ENCODE measurements at regions not wholly inside any gene's neighbourhood (a gene's known extent, or its start where the extent isn't known, plus 50 kb on each side); places are given as distances from the start of the nearest gene placed in this dataset.

DNA sequence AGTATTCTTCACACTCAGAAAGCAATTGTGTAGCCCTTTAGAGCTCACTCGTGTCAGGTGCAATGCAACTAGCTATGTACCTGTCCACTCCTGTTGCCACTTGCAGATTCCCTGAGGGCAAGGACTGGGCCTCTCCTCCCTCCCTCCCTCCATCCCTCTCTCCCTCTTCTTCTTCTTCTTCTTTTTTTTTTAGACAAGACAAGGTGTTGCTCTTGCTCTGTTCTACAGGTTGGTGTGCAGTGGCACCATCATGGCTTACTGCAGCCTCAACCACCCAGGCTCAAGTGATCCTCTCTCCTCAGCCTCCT, 119.7 kb downstream of the ACKR3 start:
- intact Hi-C loops (cut with DNase I, micrococcal nuclease): no loop called here
- no peak for ATAC-seq
- H3K9me3 ChIP-seq: no peaks in the 10 kb centered on the region
- H3K4me3 ChIP-seq: no peak overlapping the region
- DNase-seq: no peak
- H3K36me3 ChIP-seq (ENCODE audit: low read depth): no peaks in the 10 kb centered on the region
- TF ChIP-seq, protein P1, sequence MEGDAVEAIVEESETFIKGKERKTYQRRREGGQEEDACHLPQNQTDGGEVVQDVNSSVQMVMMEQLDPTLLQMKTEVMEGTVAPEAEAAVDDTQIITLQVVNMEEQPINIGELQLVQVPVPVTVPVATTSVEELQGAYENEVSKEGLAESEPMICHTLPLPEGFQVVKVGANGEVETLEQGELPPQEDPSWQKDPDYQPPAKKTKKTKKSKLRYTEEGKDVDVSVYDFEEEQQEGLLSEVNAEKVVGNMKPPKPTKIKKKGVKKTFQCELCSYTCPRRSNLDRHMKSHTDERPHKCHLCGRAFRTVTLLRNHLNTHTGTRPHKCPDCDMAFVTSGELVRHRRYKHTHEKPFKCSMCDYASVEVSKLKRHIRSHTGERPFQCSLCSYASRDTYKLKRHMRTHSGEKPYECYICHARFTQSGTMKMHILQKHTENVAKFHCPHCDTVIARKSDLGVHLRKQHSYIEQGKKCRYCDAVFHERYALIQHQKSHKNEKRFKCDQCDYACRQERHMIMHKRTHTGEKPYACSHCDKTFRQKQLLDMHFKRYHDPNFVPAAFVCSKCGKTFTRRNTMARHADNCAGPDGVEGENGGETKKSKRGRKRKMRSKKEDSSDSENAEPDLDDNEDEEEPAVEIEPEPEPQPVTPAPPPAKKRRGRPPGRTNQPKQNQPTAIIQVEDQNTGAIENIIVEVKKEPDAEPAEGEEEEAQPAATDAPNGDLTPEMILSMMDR (IDR thresholded peaks at IDR 0.05): no peak
- no peaks in the 10 kb centered on the region for H3K4me1 ChIP-seq (ENCODE audit: low read depth)

DNA sequence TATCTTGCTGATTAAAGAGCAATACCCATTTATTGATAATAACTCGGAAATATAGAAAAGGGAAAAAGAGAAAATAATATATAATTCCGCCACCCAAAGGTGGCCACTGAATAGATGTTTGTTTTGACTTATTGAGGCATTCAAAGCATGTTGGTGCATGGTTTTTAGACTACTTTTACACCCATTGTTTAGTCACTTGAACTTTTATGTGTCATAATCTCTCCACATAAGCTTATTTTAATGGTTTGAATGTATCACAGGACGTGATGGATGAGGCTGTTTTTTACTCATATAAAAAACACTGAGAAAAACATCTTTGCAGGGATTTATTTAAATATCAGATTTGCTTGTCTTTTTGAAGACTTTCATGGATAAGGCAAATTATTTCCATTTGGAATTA, 120.4 kb downstream of the ACKR3 start:
- ATAC-seq (no peak), DNase-seq (no peak)
- Histone ChIP-seq H3K36me3 (ENCODE audit: low read depth) (no peaks in the 10 kb centered on the region), H3K9me3 (no peaks in the 10 kb centered on the region), H3K4me1 (ENCODE audit: low read depth) (no peaks in the 10 kb centered on the region), H3K4me3 (no peak overlapping the region)
- TF ChIP-seq, protein P1 (IDR thresholded peaks at IDR 0.05): no peak
- intact Hi-C loops (cut with DNase I, micrococcal nuclease): no loop called here

DNA sequence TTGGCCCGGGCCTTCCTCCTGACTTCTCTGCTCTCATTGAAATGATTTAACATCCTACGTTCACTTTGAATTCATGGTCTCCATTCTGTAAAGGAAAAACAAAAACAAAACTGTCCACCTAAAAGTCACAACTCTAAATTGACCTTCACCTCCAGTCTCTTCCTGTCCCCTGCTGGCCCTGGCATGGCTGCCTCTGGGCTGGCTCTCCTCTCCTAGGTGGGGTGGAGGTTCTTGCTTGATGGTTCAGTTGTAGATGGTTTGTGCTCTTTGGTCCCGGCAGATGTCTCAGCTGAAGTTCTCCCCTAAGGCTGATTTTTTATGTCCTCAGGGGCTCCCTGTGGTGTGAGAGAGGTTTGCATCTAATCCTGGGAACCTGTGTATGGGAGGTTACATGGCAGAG, 121.1 kb downstream of the ACKR3 start:
- ATAC-seq (no peak), DNase-seq (no peak)
- Histone ChIP-seq H3K9me3 (no peaks in the 10 kb centered on the region), H3K4me1 (ENCODE audit: low read depth) (no peaks in the 10 kb centered on the region), H3K4me3 (no peak overlapping the region), H3K36me3 (ENCODE audit: low read depth) (no peaks in the 10 kb centered on the region)
- intact Hi-C loops (cut with DNase I, micrococcal nuclease): no loop called here
- TF ChIP-seq, protein P1 (IDR thresholded peaks at IDR 0.05): no peak

DNA sequence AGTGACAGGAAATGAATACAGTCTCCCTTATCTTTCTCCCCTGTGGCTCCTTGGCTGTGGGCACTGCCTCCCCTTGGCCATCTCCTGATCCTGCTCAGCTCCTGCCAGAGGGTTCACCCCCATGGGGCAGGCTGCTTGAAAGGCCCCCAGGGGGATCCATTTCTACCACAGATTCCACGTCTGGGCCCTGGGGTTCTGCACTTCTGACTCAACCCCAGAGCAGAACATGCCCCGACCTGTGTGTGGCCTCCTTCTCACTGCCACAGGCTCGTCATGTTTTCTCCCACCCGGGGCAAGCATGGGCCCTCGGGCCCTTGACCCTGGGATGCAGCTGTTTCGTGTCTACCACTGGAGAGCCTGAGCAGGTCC, 122.2 kb downstream of the ACKR3 start:
- H3K4me1 ChIP-seq (ENCODE audit: low read depth): no peaks in the 10 kb centered on the region
- ATAC-seq (no peak), DNase-seq (no peak)
- H3K9me3 ChIP-seq: no peaks in the 10 kb centered on the region
- TF ChIP-seq, protein P1 (IDR thresholded peaks at IDR 0.05): no peak
- H3K4me3 ChIP-seq: no peak overlapping the region
- intact Hi-C loops (cut with DNase I, micrococcal nuclease): no loop called here
- no peaks in the 10 kb centered on the region for H3K36me3 ChIP-seq (ENCODE audit: low read depth)

DNA sequence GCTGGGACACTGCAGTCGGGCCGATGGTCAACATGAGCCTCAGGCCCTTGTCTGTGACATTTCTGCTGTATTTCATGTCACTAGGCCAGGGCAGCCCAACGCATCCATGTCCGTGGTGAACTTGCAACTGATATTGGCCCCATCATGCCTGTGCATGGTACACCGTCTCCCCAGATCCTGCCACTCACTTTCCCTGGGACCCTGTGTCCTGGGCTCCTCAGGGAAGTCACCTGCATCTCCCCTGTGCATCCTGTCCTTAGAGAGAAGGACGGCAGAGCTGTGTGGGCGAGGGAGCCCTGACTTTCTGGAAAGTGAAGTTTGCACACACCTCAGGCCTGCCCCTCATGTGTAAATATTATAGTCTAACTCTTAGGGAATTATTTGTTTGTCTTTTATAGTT, 123.3 kb downstream of the ACKR3 start:
- TF ChIP-seq, protein P1 (IDR thresholded peaks at IDR 0.05): no peak
- ATAC-seq (no peak), DNase-seq (no peak)
- Histone ChIP-seq H3K36me3 (ENCODE audit: low read depth) (no peaks in the 10 kb centered on the region), H3K4me3 (no peak overlapping the region), H3K4me1 (ENCODE audit: low read depth) (no peaks in the 10 kb centered on the region), H3K9me3 (no peaks in the 10 kb centered on the region)
- intact Hi-C loops (cut with DNase I, micrococcal nuclease): no loop called here

DNA sequence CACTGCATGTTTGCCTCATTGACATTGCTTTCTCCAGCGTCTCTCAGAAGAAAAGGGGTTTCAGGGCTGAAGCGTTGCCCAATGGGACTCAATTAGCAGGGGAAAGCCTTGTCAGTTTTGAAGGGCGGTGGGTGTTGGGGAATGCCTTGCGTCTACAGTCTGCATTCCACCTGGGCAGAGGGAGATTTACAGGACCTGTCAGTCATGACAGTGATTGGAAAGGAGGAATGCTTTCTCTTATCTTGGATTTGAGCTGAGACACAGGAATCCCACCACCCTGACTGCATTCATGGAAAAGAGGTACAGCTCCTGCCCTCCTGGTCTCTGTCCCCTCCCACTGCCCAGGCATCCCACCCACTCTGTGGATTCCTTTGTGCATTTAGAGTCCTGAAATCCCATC, 123.9 kb downstream of the ACKR3 start:
- H3K9me3 ChIP-seq: no peaks in the 10 kb centered on the region
- intact Hi-C loops (cut with DNase I, micrococcal nuclease): no loop called here
- no peaks in the 10 kb centered on the region for H3K4me1 ChIP-seq (ENCODE audit: low read depth)
- DNase-seq: no peak
- H3K36me3 ChIP-seq (ENCODE audit: low read depth): no peaks in the 10 kb centered on the region
- no peak overlapping the region for H3K4me3 ChIP-seq
- TF ChIP-seq, protein P1 (IDR thresholded peaks at IDR 0.05): no peak
- ATAC-seq: no peak

All from mucosa of descending colon (tissue), 3 donors.